Smooth muscle cell (in vitro differentiated cells): ENCODE measurements at regions not wholly inside any gene's neighbourhood (a gene's known extent, or its start where the extent isn't known, plus 50 kb on each side); places are given as distances from the start of the nearest gene placed in this dataset.

Source experiments
- DNase-seq: peaks from one replicate; lab custom pipeline; 2025; ENCODE audit not compliant: unreplicated experiment; lab: John Stamatoyannopoulos, UW
- H2AFZ ChIP-seq: fragments of 200-600 bp; sonication (generic); 2 replicates; pipeline ENCODE4 v1.6.0; 2016; ENCODE audit warnings: antibody characterized with exemption, low read depth, mild to moderate bottlenecking
- H3F3A ChIP-seq: fragments of 200-600 bp; sonication (generic); 2 replicates; pipeline ENCODE4 v1.6.0; 2017; ENCODE audit warnings: antibody characterized with exemption, low read depth
- H3K27ac ChIP-seq: fragments of 200-600 bp; sonication (generic); 2 replicates; pipeline ENCODE4 v1.5.1; 2016; ENCODE audit warnings: low read depth, mild to moderate bottlenecking
- H3K27me3 ChIP-seq: fragments of 200-600 bp; sonication (generic); 2 replicates; pipeline ENCODE4 v1.6.1; 2016; ENCODE audit warnings: low read depth, mild to moderate bottlenecking
- H3K36me3 ChIP-seq: fragments of 200-600 bp; sonication (generic); 2 replicates; pipeline ENCODE4 v1.5.1; 2016; ENCODE audit warnings: low read depth
- H3K4me1 ChIP-seq: fragments of 200-600 bp; sonication (generic); 2 replicates; pipeline ENCODE4 v1.5.1; 2016; ENCODE audit warnings: low read depth
- H3K4me2 ChIP-seq: fragments of 200-600 bp; sonication (generic); 2 replicates; pipeline ENCODE4 v1.6.0; 2016; ENCODE audit warnings: mild to moderate bottlenecking
- H3K4me3 ChIP-seq: fragments of 200-600 bp; sonication (generic); 2 replicates; pipeline ENCODE4 v1.5.1; 2016; ENCODE audit warnings: mild to moderate bottlenecking
- H3K79me2 ChIP-seq: fragments of 200-600 bp; sonication (generic); 2 replicates; pipeline ENCODE4 v1.6.0; 2016; ENCODE audit warnings: low read depth, mild to moderate bottlenecking
- H3K9ac ChIP-seq: fragments of 200-600 bp; sonication (generic); 2 replicates; pipeline ENCODE4 v1.6.0; 2016; ENCODE audit warnings: low read depth
- H3K9me3 ChIP-seq: fragments of 200-600 bp; sonication (generic); replicated peaks from 2 replicates; pipeline ENCODE4 v1.5.1; 2016; ENCODE audit warnings: low read depth
- H4K20me1 ChIP-seq: fragments of 200-600 bp; sonication (generic); 2 replicates; pipeline ENCODE4 v1.6.0; 2016; ENCODE audit warnings: low read depth
- WGBS: methylation state at CpG from one replicate; pipeline ENCODE4 v1.1.7; 2016; ENCODE audit warnings: low lambda C conversion rate; 5-methylcytosine and 5-hydroxymethylcytosine counted together
- TF ChIP-seq, protein P1 (sequence below): fragments of 200-600 bp; sonication (generic); IDR thresholded peaks from 2 replicates; pipeline ENCODE4 v1.5.1; 2017; ENCODE audit warnings: borderline replicate concordance, mild to moderate bottlenecking, antibody characterized with exemption; ENCODE audit not compliant: insufficient read depth, poor library complexity, severe bottlenecking

DNA sequence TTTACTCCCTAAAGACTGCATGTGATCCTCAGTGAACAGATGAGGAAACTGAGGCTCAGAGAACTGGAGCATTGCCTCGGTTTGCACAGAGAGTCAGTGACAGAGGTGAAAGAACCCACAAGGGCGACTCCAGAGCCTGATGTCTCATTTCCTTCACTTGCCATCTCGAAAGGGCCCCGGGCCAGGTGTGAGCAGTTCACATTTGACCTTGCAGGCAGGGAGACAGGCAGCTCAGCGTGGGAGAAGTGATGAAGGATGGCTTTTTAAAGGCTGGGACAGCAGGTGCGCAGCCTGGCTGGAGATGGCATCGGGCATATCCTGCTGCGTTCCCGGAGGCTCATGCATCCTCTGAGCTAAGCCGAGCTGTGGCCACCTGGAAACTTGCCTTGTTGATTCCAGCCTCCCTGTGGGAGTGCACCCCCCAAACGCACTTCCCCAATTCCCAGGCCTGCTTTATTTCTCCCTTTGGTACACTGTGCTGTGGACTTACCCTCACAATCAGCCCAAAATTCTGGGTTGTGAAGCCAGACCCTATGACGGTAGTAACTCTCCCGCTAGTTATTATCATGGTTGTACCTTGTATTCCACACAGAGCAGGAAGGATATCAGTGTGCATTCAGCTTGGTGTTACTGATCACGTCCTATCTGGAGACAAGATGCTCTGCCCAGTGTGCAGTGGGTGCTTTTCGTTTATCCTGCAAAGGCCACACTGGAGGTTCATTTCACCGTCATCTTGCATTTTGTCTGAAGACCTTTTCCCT, 753.2 kb upstream of the EEF2KMT start:
- no peaks in the 10 kb centered on the region for H3K79me2 ChIP-seq
- no peak overlapping the region for H3K4me2 ChIP-seq
- DNase-seq = no peak
- H3K9me3 ChIP-seq = no peaks in the 10 kb centered on the region
- H2AFZ ChIP-seq = no peak overlapping the region
- WGBS = 88% methylated on average over 16 of the region's 16 CpGs
- no peak overlapping the region for H3K27ac ChIP-seq
- H4K20me1 ChIP-seq = no peaks in the 10 kb centered on the region
- no peaks in the 10 kb centered on the region for H3F3A ChIP-seq
- no peaks in the 10 kb centered on the region for H3K27me3 ChIP-seq
- H3K9ac ChIP-seq = no peak overlapping the region
- no peak overlapping the region for H3K4me3 ChIP-seq
- H3K36me3 ChIP-seq = no peaks in the 10 kb centered on the region
- TF ChIP-seq, protein P1, sequence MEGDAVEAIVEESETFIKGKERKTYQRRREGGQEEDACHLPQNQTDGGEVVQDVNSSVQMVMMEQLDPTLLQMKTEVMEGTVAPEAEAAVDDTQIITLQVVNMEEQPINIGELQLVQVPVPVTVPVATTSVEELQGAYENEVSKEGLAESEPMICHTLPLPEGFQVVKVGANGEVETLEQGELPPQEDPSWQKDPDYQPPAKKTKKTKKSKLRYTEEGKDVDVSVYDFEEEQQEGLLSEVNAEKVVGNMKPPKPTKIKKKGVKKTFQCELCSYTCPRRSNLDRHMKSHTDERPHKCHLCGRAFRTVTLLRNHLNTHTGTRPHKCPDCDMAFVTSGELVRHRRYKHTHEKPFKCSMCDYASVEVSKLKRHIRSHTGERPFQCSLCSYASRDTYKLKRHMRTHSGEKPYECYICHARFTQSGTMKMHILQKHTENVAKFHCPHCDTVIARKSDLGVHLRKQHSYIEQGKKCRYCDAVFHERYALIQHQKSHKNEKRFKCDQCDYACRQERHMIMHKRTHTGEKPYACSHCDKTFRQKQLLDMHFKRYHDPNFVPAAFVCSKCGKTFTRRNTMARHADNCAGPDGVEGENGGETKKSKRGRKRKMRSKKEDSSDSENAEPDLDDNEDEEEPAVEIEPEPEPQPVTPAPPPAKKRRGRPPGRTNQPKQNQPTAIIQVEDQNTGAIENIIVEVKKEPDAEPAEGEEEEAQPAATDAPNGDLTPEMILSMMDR = no peak
- no peaks in the 10 kb centered on the region for H3K4me1 ChIP-seq

DNA sequence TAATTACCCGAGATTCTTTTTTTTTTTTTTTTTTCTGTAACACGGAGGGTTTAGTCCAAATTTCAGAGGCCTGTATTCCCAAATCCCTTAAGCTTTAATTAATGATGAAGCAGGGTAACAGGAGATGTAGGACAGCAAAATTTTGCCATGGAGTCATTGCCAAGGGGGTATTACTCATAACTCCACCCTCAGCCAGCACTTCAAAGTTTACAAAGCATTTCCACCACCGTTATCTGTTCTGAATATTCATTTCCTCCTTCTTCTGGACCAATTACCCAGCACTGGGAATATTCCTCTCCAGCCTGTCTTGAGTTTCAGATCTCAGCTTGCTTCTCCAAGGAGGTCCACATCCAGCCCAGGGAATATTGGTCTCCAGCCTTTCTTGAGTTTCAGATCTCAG, 747.5 kb upstream of the EEF2KMT start:
- Histone ChIP-seq H3K4me2 (no peak overlapping the region), H3K9ac (no peak overlapping the region), H3K4me3 (no peak overlapping the region), H3K27me3 (no peaks in the 10 kb centered on the region), H3K9me3 (no peaks in the 10 kb centered on the region), H3K4me1 (no peaks in the 10 kb centered on the region), H3K27ac (no peak overlapping the region), H2AFZ (no peak overlapping the region), H3F3A (no peaks in the 10 kb centered on the region), H4K20me1 (no peaks in the 10 kb centered on the region), H3K36me3 (no peaks in the 10 kb centered on the region), H3K79me2 (no peaks in the 10 kb centered on the region)
- WGBS = 56% methylated on average over 3 of the region's 3 CpGs
- TF ChIP-seq, protein P1 = no peak
- DNase-seq = no peak

DNA sequence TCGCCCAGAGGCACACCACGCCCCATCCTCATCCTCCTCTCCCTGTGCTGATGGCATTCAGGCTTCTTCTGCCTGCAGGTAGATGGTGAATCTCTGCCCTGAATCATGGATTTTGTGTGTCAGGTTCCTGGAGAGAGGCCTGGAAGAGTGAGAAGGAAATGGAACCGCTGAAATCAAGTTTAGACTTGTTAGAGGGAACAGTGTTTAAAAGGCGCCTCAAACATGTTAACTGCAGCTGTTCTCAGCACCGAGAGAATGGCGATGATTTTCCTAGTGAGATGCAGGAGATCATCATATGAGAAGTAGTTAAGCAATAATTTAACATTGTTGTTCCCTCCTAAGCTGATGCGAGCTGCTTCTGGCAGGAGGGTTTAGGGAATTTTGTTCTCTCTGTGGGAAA, 744.4 kb upstream of the EEF2KMT start:
- H3K4me3 ChIP-seq = no peak overlapping the region
- TF ChIP-seq, protein P1 = no peak
- H3K27me3 ChIP-seq = no peaks in the 10 kb centered on the region
- H3K4me1 ChIP-seq = no peaks in the 10 kb centered on the region
- no peak overlapping the region for H2AFZ ChIP-seq
- no peak overlapping the region for H3K4me2 ChIP-seq
- no peaks in the 10 kb centered on the region for H3K9me3 ChIP-seq
- no peak overlapping the region for H3K27ac ChIP-seq
- no peaks in the 10 kb centered on the region for H3K36me3 ChIP-seq
- DNase-seq = no peak
- H3K79me2 ChIP-seq = no peaks in the 10 kb centered on the region
- no peak overlapping the region for H3K9ac ChIP-seq
- H3F3A ChIP-seq = no peaks in the 10 kb centered on the region
- 82% methylated on average over 7 of the region's 7 CpGs for WGBS
- H4K20me1 ChIP-seq = no peaks in the 10 kb centered on the region

DNA sequence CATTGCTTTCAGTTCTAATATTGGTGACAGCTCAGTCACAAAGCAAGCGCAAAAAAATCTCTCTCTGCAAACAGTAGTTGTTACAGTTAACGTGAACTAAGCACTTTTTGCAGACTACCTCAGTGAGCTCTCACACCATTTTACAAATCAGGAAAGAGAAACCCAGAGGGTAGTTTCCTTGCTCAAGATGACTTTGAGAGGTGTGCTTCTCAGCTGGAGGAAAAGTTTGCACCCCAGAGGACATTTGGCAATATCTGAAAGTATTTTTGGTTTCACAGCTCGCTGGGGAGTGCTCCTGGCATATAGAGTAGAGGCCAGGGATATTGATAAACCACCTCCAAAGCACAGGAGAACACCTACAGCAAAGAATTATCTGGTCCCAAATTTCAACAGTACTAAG, 741.1 kb upstream of the EEF2KMT start:
- TF ChIP-seq, protein P1 = no peak
- no peaks in the 10 kb centered on the region for H3K27me3 ChIP-seq
- H2AFZ ChIP-seq = no peak overlapping the region
- DNase-seq = no peak
- no peaks in the 10 kb centered on the region for H3K4me1 ChIP-seq
- WGBS = 82% methylated on average over 3 of the region's 3 CpGs
- no peaks in the 10 kb centered on the region for H4K20me1 ChIP-seq
- H3K9ac ChIP-seq = no peak overlapping the region
- H3K36me3 ChIP-seq = no peaks in the 10 kb centered on the region
- no peak overlapping the region for H3K27ac ChIP-seq
- no peaks in the 10 kb centered on the region for H3K9me3 ChIP-seq
- H3K4me3 ChIP-seq = no peak overlapping the region
- H3K4me2 ChIP-seq = no peak overlapping the region
- no peaks in the 10 kb centered on the region for H3K79me2 ChIP-seq
- no peaks in the 10 kb centered on the region for H3F3A ChIP-seq
